ENCODE measurements at regions not wholly inside any gene's neighbourhood (a gene's known extent, or its start where the extent isn't known, plus 50 kb on each side); places are given as distances from the start of the nearest gene placed in this dataset.

DNA sequence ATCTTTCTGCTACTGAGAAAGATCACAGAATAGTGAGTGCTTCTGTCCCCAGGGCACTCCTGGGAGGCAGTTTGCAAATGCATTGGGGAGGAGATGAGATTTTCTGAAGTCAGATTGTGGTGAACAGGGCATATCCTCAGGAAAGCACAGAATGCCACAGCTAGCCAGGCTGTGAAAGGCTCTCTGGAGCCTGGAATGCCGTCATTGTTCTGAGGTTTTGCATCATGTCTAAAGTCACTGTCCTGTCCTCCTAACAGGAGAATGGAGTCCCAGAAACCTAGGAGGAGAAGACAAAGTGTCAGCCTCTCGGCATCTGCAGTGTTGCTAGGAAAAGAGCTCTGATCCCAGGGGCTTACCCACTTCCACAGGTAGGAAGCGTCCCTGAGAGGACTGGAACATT lies 69.2 kb upstream of the IGFBP3 start:
- DNase-seq, result no peak

DNA sequence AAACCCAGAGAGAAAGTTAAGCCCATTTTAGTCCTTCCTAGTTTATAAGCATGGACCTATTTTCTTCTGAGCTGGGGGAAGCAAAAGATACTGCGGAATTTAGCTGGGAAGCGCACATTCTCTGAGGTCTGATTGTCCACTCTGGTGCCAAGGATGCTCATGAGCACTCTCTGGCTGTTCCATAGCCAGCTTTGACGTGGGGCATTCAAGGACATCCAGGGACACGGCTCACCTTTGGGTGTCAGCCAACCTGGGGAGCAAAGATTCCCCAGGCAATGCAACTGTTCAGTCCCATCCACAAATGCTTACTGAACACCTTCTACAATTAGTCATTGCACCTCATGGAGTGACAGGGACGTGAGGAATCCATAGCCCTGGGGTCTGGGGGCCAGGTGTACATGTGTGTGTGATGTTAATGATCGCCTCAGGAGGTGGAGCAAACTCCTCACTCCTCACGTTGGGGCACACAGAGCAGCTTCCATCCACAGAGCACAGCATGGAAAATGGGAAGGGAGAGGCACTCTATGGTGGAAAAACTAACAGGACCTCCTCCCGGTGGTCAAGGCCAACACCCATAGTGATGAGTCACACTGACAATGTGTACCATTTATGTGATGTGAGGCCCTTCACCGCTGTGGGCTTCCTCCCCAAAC lies 67.5 kb upstream of the IGFBP3 start:
- no peak for DNase-seq

DNA sequence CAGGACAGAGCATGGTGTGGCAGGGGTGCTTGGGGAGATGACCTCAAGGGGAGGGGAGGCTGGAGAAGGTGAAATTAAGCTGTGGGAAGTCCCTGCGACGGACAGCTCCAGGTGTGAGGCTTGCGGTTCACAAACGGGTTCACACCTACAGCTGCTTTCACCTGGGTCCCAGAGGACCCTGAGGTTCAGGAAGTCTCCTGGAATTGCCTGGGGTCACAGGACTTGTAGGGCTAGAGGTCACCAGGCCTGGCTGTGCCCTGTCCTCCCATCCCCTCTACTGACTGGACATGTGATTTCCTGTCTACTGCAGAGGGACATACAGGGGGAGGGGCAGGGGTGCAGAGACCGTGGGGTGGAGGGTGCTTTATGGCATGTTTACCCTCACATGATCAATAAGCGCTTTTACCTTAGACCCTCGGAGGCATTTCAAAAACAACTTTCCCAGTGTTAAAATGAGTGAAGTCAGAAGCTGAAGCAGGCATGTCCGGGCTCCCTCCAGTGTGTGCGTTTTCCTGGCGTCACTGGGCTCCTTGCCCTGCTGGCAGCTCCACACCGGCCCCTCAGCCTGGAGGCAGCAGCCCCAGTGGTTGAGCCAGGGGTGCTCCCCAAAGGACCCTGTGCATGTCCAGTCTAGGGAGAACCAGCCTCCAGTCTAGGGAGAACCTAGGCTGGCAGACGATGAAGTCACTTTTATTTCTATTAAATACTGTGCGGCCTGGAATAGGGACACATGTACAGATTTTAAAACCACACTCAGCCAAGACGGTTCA lies 66.6 kb upstream of the IGFBP3 start:
- DNase-seq, result no peak

GRCh38 chr7:45986355-45987298 lies 65.6 kb upstream of the IGFBP3 start:
- no peak for DNase-seq

DNA sequence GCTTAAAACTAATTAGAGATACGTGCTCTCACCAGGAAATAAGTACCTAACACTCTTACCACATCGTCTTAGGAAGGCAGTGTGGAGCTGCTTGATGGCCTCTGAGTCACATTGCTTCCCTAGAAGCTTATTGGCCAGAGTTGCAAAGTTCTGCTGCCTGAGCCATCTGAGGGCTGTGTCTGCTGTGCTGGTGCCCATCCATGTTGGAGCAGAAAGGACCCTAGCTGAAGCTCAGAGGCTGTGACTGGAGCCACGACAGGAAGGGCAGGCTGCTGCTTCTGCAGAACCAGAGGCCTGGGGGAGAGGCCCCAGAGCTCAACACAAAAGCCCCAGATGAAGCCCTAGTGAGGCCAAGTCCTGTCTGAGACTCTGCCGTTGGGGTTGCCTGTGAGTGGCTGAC lies 64.8 kb upstream of the IGFBP3 start:
- no peak for DNase-seq

GRCh38 chr7:45984386-45985295 lies 63.6 kb upstream of the IGFBP3 start:
- DNase-seq, result no peak

DNA sequence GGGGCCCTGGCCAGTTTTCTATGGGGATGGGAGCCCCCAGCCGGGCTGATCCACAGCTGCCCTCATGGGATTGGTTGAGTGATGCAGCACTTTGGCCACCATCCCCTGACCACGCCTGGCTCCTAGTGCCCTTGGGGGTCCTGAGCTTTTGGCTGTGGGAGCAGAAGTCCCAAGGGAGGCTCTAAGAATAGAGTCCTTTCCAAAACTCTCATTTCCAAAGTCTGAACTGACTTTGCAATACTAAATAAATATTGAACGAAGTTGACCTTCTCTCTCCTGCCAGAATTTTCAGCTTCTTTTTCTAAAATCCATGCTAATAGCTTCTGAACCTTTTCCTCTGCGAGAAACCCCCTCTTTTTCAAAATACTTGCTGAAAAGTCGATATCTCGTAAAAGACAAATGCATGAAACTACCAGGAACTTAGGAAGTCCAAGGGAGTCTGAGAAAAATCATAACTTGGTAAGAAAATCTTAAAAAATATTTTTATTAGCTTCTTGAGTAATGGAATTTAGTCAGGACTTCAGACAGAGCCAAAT lies 62.7 kb upstream of the IGFBP3 start:
- DNase-seq, result no peak

GRCh38 chr7:45982907-45983719 lies 62.0 kb upstream of the IGFBP3 start:
- DNase-seq, result no peak

- DNase-seq, result no peak
Measured at GRCh38 chr7:45982132-45982531, 61.1 kb upstream of the IGFBP3 start.

DNA sequence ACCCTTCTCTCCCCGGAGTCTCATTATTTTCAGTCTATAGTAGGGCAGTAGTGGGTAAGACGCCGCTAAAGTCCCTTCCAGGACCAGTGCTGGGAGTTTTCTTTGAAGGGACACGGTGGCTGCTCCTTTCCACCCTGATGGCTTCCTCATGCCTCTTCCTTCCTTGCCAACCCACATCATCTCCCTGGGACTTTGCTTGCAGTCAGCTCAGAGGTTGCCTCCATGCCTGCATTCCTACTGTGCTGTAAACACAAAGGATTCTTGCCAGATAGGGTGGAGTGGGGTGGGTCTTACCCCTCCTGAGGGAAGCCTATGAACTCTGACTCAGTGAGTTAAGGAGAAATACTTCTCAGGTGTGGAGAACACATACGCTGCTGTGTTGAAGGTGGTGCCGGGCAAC lies 59.9 kb upstream of the IGFBP3 start:
- no peak for DNase-seq

DNA sequence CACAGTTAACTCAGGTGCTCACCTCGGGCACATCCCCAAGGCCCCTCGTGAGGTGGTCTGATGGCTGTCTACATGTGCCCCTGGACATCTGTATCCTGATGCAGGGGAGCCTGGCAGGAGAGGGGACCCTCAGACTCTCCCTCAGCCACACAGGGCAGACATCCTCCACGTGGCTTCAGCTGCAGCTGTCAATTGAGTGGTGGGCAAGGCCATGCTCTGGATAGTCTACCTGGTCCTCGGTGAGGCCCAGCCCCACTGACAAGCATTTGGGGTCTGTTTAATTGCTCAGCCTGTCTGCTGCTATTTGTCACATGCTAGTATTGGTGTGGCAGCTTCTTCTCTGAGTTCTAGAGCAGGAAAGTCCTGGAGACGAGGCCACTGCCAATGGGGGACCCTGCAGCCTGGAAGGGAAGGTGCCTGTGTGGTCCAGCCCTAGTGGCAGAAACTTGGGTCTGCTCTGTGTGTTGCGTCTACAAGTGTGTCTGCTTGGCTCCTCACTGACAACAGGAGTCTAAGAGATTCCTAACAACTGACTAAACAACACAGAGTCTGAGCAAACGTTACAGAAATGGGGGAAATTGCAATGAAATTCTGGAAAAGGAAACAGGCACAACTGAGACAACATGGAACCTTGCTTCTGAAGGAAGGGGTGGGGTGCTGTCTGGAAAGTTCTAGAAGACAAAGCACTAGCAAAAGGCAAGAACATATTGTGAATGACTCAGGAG lies 59.3 kb upstream of the IGFBP3 start:
- DNase-seq, result no peak

GRCh38 chr7:45979275-45980180 lies 58.5 kb upstream of the IGFBP3 start:
- no peak for DNase-seq

DNA sequence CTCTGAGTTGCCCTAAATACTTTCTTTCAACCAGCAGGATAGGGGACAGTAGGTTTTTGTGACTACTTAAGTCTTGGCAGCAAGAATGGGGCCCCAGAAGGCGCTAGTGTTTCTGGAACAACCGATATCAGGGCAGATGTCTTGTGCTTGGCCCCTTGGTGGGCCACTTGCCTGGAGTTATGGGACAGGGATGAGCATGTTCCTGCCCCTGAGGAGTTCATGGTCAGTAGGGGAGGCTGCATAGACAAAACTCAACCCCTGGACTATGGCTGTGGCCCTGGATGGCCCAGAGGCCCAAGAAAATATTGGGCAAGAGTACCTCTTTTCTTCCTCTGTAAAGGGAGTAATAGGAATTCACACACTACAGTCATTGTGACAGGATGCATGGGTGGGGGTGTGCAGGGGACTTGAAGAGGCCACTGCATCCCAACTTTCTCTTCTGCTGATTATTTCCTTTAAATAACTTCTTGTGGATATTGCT lies 57.7 kb upstream of the IGFBP3 start:
- DNase-seq, result no peak

- DNase-seq, result no peak
Measured at GRCh38 chr7:45978010-45978681, 57.1 kb upstream of the IGFBP3 start.

DNA sequence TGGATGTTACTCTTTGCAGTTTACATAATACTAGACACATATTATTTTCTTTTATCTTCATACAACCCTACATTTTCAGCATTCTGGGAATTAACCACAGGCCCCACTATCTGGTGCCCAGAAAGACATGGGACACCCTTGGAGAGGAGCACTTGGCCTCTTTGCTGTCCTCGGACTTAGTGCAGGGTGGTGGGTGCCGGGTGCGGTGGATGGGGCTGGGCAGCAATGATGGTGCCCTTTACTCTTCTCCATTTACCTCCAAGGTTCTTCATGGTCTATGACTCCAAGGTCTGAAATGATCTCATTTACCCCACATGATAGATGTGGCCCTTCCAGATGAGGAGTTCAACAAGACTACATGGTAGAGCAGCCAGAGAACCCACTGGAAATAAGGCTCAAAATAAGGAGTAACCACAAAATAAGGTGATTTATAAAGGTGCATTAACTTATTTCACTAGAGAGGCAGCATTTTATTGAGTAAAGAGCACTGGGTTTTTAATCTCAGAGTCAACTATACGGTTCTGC lies 56.2 kb upstream of the IGFBP3 start:
- no peak for DNase-seq

DNA sequence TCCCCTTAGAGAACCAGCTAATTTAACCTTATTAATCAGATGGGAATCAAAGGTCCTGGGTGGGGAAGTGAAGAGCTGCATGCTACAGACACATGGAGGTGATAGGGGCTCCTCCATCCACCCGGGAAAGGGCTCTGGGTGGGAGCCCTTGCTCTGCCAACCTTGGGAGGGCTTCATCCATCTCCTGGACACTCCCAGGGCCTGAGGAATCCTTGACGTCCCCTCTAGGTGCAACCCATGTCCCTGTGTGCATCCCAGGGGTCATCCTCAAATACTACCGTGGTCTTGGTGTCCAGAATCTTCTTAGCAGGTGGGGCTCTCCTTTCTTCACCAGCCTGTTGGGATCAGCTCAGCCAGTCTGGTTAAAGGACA lies 55.4 kb upstream of the IGFBP3 start:
- DNase-seq, result no peak

- DNase-seq, result no peak
Measured at GRCh38 chr7:45975847-45976484, 54.9 kb upstream of the IGFBP3 start.

- no peak for DNase-seq
Measured at GRCh38 chr7:45975367-45975766, 54.3 kb upstream of the IGFBP3 start.
